K562 (cell line): ENCODE measurements at regions not wholly inside any gene's neighbourhood (a gene's known extent, or its start where the extent isn't known, plus 50 kb on each side); places are given as distances from the start of the nearest gene placed in this dataset.

Experiments
- CHD7 ChIP-seq: fragments of 200-600 bp; sonication (generic); IDR thresholded peaks from one replicate; pipeline ENCODE4 v1.6.1; 2012; ENCODE audit warnings: mild to moderate bottlenecking, low read depth, low read length, inconsistent platforms
- TF ChIP-seq, protein P1 (sequence below), 2 experiments: fragments of 250-450 bp in 1 of 2; fragments of 450-650 bp in 1 of 2; sonication (Bioruptor Pico) in 1 of 2; IDR thresholded peaks; 2 replicates each; pipeline versions ENCODE4 v1.6.1 to v1.8.0; 2016 to 2021; ENCODE audit warnings: mild to moderate bottlenecking in 2 of 2, moderate library complexity in 2 of 2, missing compliant biosample characterization in 1 of 2, missing genetic modification characterization in 1 of 2

- TF ChIP-seq, protein P1, sequence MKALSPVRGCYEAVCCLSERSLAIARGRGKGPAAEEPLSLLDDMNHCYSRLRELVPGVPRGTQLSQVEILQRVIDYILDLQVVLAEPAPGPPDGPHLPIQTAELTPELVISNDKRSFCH (CRISPR knock-in tag; IDR thresholded peaks at IDR 0.05) = no peak
- TF ChIP-seq, protein P1 (tag; IDR thresholded peaks at IDR 0.05) = no peak
- no peak for TF ChIP-seq CHD7
These were observed 69.4 kb upstream of the SOX13 start (continued) for GRCh38 chr1:204003536-204003935.
